Fibroblast of the aortic adventitia (primary cell): ENCODE measurements at regions not wholly inside any gene's neighbourhood (a gene's known extent, or its start where the extent isn't known, plus 50 kb on each side); places are given as distances from the start of the nearest gene placed in this dataset.

ENCODE experiments used
- DNase-seq: peaks from one replicate; pipeline ENCODE4 v3.0.0-alpha.2; 2010; ENCODE audit warnings: low read depth
- H3K4me3 ChIP-seq: 2 replicates; pipeline ENCODE4 v1.5.1; 2011; ENCODE audit warnings: low read depth, mild to moderate bottlenecking, control low read depth, low read length, moderate library complexity
- CTCF ChIP-seq: IDR thresholded peaks from 2 replicates; pipeline ENCODE4 v1.5.1; 2011; ENCODE audit warnings: mild to moderate bottlenecking, low read length, control low read depth, inconsistent platforms; ENCODE audit not compliant: insufficient read depth

- TF ChIP-seq CTCF: no peak
- no peak for DNase-seq
- H3K4me3 ChIP-seq: no peak overlapping the region
Observed at GRCh38 chr6:150299873-150300485, 68.8 kb upstream of the IYD start.

GRCh38 chr6:150301846-150302519 lies 66.8 kb upstream of the IYD start:
- no peak overlapping the region for H3K4me3 ChIP-seq
- peak; percentile 60 for DNase-seq
- no peak for TF ChIP-seq CTCF

- no peak overlapping the region for H3K4me3 ChIP-seq
- no peak for DNase-seq
- no peak for TF ChIP-seq CTCF
Observed at GRCh38 chr6:150302520-150303176, 66.2 kb upstream of the IYD start.

- H3K4me3 ChIP-seq: no peak overlapping the region
- TF ChIP-seq CTCF: no peak
Observed at GRCh38 chr6:150303256-150303655, 65.6 kb upstream of the IYD start.

GRCh38 chr6:150304429-150304828 lies 64.4 kb upstream of the IYD start:
- no peak for DNase-seq
- H3K4me3 ChIP-seq: no peak overlapping the region
- TF ChIP-seq CTCF: no peak

More at GRCh38 chr6:150303256-150303655, 65.6 kb upstream of the IYD start:
- no peak for DNase-seq

GRCh38 chr6:150306290-150306689 lies 62.5 kb upstream of the IYD start:
- H3K4me3 ChIP-seq: no peak overlapping the region
- DNase-seq: no peak
- TF ChIP-seq CTCF: no peak
